ENCODE measurements at regions not wholly inside any gene's neighbourhood (a gene's known extent, or its start where the extent isn't known, plus 50 kb on each side); places are given as distances from the start of the nearest gene placed in this dataset.
"Not testable (repeated sequence)": the region's sequence is repeated elsewhere in the genome, so short reads cannot be mapped to it uniquely, and the experiment has no call there.

GRCh38 chr12:59320112-59320511, 275.7 kb upstream of the SLC16A7 start:
- no peak for DNase-seq
- Histone ChIP-seq H3K4me3 (no peak overlapping the region), H3K27ac (no peak overlapping the region), H3K9me3 (no peaks in the 10 kb centered on the region), H3K4me1 (no peaks in the 10 kb centered on the region), H3K36me3 (no peaks in the 10 kb centered on the region), H3K27me3 (no peaks in the 10 kb centered on the region)
- TF ChIP-seq POLR2A (IDR thresholded peaks at IDR 0.05), result no peak
- TF ChIP-seq, protein P1, sequence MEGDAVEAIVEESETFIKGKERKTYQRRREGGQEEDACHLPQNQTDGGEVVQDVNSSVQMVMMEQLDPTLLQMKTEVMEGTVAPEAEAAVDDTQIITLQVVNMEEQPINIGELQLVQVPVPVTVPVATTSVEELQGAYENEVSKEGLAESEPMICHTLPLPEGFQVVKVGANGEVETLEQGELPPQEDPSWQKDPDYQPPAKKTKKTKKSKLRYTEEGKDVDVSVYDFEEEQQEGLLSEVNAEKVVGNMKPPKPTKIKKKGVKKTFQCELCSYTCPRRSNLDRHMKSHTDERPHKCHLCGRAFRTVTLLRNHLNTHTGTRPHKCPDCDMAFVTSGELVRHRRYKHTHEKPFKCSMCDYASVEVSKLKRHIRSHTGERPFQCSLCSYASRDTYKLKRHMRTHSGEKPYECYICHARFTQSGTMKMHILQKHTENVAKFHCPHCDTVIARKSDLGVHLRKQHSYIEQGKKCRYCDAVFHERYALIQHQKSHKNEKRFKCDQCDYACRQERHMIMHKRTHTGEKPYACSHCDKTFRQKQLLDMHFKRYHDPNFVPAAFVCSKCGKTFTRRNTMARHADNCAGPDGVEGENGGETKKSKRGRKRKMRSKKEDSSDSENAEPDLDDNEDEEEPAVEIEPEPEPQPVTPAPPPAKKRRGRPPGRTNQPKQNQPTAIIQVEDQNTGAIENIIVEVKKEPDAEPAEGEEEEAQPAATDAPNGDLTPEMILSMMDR (IDR thresholded peaks at IDR 0.05), result no peak

DNA sequence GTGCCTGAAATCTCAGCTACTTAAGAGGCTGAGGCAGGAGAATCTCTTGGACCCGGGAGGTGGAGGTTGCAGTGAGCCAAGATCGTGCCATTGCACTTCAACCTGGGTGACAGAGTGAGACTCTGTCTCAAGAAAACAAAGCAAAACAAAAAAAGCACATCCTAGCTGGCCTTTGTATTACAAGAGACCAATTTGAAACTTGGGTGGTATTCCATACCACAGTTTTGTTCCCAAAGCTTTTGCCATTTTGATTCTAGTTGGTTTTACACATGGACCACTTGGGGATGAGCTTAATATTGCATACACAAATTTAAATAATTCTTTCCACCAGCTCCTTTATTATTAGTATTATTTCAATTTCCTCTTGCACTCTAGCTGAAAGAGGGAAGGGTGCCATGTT, 276.9 kb upstream of the SLC16A7 start:
- TF ChIP-seq, protein P1 (IDR thresholded peaks at IDR 0.05), result no peak
- TF ChIP-seq POLR2A (IDR thresholded peaks at IDR 0.05), result no peak
- no peaks in the 10 kb centered on the region for H3K36me3 ChIP-seq
- H3K27me3 ChIP-seq, result no peaks in the 10 kb centered on the region
- H3K27ac ChIP-seq, result no peak overlapping the region
- no peaks in the 10 kb centered on the region for H3K9me3 ChIP-seq
- no peak for DNase-seq
- no peak overlapping the region for H3K4me3 ChIP-seq
- no peaks in the 10 kb centered on the region for H3K4me1 ChIP-seq

DNA sequence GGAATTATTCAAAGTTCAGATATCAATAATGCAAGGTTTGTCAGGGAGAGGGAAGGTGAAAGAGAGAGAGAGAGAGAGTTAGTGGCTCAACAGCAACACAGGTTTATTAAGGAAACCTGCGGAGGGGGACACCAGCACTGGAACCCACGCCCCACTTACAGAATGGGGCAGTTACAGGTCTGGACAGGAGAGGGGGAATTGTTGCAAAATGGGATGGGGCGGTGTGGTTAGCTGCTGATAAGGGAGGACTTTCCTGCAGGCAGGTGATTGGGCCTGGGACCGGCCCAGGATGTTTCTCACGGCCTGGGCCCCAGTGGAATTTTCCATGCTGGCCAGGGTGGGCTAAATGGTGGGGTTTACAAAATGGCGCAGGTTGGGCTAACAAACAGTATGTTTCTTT, 278.2 kb upstream of the SLC16A7 start:
- no peak overlapping the region for H3K27ac ChIP-seq
- H3K27me3 ChIP-seq, result no peaks in the 10 kb centered on the region
- no peak overlapping the region for H3K4me3 ChIP-seq
- no peaks in the 10 kb centered on the region for H3K9me3 ChIP-seq
- no peaks in the 10 kb centered on the region for H3K4me1 ChIP-seq
- no peaks in the 10 kb centered on the region for H3K36me3 ChIP-seq
- no peak for DNase-seq
- TF ChIP-seq, protein P1 (IDR thresholded peaks at IDR 0.05), result no peak
- no peak for TF ChIP-seq POLR2A (IDR thresholded peaks at IDR 0.05)

- Histone ChIP-seq H3K4me3 (no peak overlapping the region), H3K9me3 (no peaks in the 10 kb centered on the region), H3K27me3 (no peaks in the 10 kb centered on the region), H3K27ac (no peak overlapping the region), H3K36me3 (no peaks in the 10 kb centered on the region), H3K4me1 (no peaks in the 10 kb centered on the region)
- DNase-seq, result no peak
- TF ChIP-seq, protein P1 (IDR thresholded peaks at IDR 0.05), result no peak
- no peak for TF ChIP-seq POLR2A (IDR thresholded peaks at IDR 0.05)
Measured at GRCh38 chr12:59316938-59317337, 278.9 kb upstream of the SLC16A7 start.

DNA sequence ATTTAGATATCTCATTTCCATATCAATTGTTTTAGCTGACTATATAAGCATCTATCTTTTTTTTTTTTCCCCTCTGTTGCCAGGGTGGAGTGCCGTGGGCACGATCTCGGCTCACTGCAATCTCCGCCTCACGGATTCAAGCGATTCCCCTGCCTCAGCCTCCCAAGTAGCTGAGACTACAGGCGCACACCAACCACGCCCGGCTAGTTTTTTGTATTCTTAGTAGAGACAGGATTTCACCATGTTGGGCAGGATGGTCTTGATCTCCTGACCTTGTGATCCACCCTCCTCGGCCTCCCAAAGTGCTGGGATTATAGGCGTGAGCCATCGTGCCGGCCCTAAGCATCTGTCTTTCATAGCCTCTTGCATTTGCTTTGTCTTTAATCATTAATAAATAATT, 279.5 kb upstream of the SLC16A7 start:
- H3K9me3 ChIP-seq, H3K4me1 ChIP-seq: not testable (repeated sequence)

GRCh38 chr12:59314209-59314608, 281.6 kb upstream of the SLC16A7 start:
- H3K27ac ChIP-seq, result no peak overlapping the region
- TF ChIP-seq, protein P1 (IDR thresholded peaks at IDR 0.05), result no peak
- no peak for TF ChIP-seq POLR2A (IDR thresholded peaks at IDR 0.05)
- H3K4me1 ChIP-seq, result no peaks in the 10 kb centered on the region
- no peak overlapping the region for H3K4me3 ChIP-seq
- H3K36me3 ChIP-seq, result no peaks in the 10 kb centered on the region
- DNase-seq, result no peak
- H3K27me3 ChIP-seq, result no peaks in the 10 kb centered on the region
- peaks cover 0 to 5% (median 0%) of the 10 kb centered on the region in 4 donors for H3K9me3 ChIP-seq

More for the DNA sequence above, 279.5 kb upstream of the SLC16A7 start:
- not testable (repeated sequence) for H3K27me3 ChIP-seq, H3K36me3 ChIP-seq, DNase-seq, H3K27ac ChIP-seq, H3K4me3 ChIP-seq

Measured in Peyer's patch (tissue), 4 donors.